Hepatocyte (in vitro differentiated cells): ENCODE measurements at regions not wholly inside any gene's neighbourhood (a gene's known extent, or its start where the extent isn't known, plus 50 kb on each side); places are given as distances from the start of the nearest gene placed in this dataset.

Experiments used
- CTCF ChIP-seq: fragments of 200-600 bp; sonication (generic); IDR thresholded peaks from 2 replicates; pipeline ENCODE4 v1.5.1; 2016; ENCODE audit warnings: antibody characterized with exemption, mild to moderate bottlenecking; ENCODE audit not compliant: poor library complexity
- EZH2phosphoT487 ChIP-seq: fragments of 200-600 bp; sonication (generic); IDR thresholded peaks from one replicate; pipeline ENCODE4 v1.6.1; 2018; ENCODE audit warnings: antibody characterized with exemption, mild to moderate bottlenecking, low read depth, moderate library complexity; ENCODE audit not compliant: unreplicated experiment, severe bottlenecking

- TF ChIP-seq CTCF: no peak
- no peak for TF ChIP-seq EZH2phosphoT487
Measured at GRCh38 chr5:2094616-2094995, 211.9 kb upstream of the IRX4 start.
